Nephron progenitor cell (in vitro differentiated cells): ENCODE measurements at regions not wholly inside any gene's neighbourhood (a gene's known extent, or its start where the extent isn't known, plus 50 kb on each side); places are given as distances from the start of the nearest gene placed in this dataset.

Source experiments
- DNase-seq: peaks from one replicate; pipeline ENCODE4 v3.0.0; 2021
- H3K27ac Mint-ChIP-seq: 2 replicates; pipeline ENCODE4 v1.8.0; 2021; ENCODE audit warnings: mild to moderate bottlenecking, moderate library complexity, mixed read lengths
- H3K27me3 Mint-ChIP-seq: 2 replicates; pipeline ENCODE4 v1.8.0; 2021; ENCODE audit warnings: mild to moderate bottlenecking, low read depth, mixed read lengths; ENCODE audit not compliant: poor library complexity
- H3K36me3 Mint-ChIP-seq: 2 replicates; pipeline ENCODE4 v1.8.0; 2021; ENCODE audit warnings: low read depth, mixed read lengths
- H3K4me1 Mint-ChIP-seq: 2 replicates; pipeline ENCODE4 v1.8.0; 2021; ENCODE audit warnings: mixed read lengths
- H3K4me3 Mint-ChIP-seq: 2 replicates; pipeline ENCODE4 v1.8.0; 2021; ENCODE audit warnings: mild to moderate bottlenecking, moderate library complexity, mixed read lengths
- H3K9me3 Mint-ChIP-seq: 2 replicates; pipeline ENCODE4 v1.8.0; 2021; ENCODE audit warnings: mild to moderate bottlenecking, moderate library complexity, mixed read lengths
- TF ChIP-seq, protein P1 (sequence below): fragments of 200-600 bp; sonication (generic); IDR thresholded peaks from 2 replicates; pipeline ENCODE4 v1.5.0; 2021; ENCODE audit warnings: antibody characterized with exemption

DNA sequence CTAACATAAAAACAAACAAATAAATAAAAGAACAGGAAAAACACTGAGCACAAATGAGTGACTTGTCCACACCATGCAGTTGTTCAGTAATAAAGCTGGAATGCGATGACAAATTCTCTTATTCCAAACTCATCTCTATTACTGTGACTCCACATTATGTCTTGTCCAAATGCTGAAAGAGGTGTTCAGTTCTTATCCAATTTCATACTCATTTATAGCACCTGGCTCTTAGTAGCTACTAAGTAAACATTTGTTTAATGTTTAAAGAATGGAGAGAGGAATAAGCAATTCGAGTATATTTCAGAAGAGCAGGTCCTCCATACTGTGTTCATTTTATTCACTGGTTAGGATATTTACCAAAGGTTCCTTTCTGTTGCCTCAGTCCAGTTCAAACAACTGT is 439.0 kb upstream of the JAG1 start:
- Mint-ChIP-seq H3K4me1 (peaks cover 7% of the 10 kb centered on the region), H3K4me3 (no peak overlapping the region)

DNA sequence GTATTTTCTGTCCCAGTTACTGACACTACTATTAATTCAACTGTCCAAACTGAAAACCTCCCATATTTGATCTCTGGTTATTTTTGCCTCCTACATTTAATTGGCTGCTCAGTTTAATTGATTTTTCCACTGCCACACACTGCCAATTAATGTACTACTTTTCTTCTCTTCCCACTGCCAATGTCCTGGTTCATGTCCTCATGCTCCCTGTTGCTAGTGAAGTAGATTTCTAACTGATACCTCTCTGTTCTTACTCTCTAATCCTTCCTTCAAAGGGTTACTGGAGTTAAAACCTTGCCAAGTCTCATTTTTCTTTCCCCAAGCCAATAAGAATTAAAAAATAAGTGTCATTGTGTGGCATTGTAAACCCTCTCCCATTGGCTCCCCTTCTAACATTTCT is 440.6 kb upstream of the JAG1 start:
- H3K27me3 Mint-ChIP-seq = no peaks in the 10 kb centered on the region

More for the DNA sequence above, 439.0 kb upstream of the JAG1 start:
- Mint-ChIP-seq H3K27me3 (no peaks in the 10 kb centered on the region), H3K27ac (no peak overlapping the region), H3K36me3 (no peaks in the 10 kb centered on the region), H3K9me3 (no peaks in the 10 kb centered on the region)
- TF ChIP-seq, protein P1, sequence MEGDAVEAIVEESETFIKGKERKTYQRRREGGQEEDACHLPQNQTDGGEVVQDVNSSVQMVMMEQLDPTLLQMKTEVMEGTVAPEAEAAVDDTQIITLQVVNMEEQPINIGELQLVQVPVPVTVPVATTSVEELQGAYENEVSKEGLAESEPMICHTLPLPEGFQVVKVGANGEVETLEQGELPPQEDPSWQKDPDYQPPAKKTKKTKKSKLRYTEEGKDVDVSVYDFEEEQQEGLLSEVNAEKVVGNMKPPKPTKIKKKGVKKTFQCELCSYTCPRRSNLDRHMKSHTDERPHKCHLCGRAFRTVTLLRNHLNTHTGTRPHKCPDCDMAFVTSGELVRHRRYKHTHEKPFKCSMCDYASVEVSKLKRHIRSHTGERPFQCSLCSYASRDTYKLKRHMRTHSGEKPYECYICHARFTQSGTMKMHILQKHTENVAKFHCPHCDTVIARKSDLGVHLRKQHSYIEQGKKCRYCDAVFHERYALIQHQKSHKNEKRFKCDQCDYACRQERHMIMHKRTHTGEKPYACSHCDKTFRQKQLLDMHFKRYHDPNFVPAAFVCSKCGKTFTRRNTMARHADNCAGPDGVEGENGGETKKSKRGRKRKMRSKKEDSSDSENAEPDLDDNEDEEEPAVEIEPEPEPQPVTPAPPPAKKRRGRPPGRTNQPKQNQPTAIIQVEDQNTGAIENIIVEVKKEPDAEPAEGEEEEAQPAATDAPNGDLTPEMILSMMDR = no peak
- DNase-seq = no peak

DNA sequence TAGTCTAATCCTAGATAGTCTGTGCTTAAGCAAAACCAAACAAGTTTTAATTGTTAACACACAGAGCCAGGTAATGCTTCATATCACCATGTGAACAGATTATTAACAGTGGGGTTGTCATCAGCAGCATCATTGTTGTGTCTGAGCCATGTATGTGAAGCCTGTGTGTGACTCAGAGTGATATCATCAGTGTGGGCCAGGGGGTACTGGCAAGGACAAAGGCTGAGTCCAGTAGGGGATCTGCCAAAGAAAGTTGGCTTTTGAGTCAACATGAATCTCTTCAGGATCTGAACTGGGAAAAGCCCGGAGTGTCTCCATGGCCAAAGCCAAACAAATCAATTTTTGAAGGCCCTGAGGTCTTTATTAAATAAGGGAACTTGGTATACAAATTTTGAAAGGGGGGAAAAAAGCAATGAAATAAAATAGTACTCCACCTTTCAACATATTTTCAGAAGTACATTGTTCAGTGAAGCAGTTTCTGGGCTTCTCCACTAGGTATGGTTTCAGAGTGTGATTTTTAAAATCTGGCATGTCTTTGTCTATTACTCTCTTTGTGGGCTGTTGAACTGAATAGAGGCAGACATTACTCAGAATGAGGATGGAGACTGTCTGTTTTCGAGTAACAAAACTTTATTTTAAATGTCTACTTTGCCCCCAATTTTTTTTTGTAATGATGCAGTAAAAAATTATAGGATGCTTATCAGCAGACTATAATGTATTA is 444.2 kb upstream of the JAG1 start:
- no peaks in the 10 kb centered on the region for H3K4me1 Mint-ChIP-seq
- no peaks in the 10 kb centered on the region for H3K27me3 Mint-ChIP-seq

More for the DNA sequence above, 440.6 kb upstream of the JAG1 start:
- TF ChIP-seq, protein P1 = no peak
- Mint-ChIP-seq H3K36me3 (no peaks in the 10 kb centered on the region), H3K9me3 (no peaks in the 10 kb centered on the region), H3K27ac (no peak overlapping the region), H3K4me1 (peaks cover 7% of the 10 kb centered on the region), H3K4me3 (no peak overlapping the region)
- DNase-seq = no peak

DNA sequence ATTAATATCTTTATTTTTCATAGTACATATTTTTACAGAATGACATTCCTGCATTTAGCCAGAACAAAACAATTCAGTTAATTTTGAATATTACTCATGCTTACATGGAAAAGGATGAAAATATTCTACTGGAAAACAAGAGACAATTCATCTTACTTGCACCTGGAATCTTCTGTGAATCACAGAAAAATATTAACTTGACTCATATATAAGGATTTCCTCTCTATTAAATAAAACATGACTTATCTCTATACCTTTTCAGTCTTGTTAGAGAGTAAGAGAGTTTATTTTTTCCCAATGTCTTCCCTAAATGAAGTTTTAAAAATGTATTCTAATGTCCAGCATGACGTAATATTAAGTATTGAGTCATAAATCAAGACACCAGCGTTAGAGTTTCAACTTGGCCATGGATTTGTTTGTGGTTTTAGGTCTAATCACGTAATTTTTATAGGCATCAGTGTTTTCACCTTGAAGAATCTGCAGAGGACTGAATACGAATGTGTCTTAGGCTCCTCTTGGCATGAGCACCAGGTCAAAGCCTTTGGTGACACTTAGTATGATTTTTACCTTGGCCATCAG is 445.1 kb upstream of the JAG1 start:
- no peak for DNase-seq
- H3K4me3 Mint-ChIP-seq = no peak overlapping the region
- peaks cover 5% of the 10 kb centered on the region for H3K36me3 Mint-ChIP-seq
- no peaks in the 10 kb centered on the region for H3K27me3 Mint-ChIP-seq
- no peak overlapping the region for H3K27ac Mint-ChIP-seq
- no peaks in the 10 kb centered on the region for H3K9me3 Mint-ChIP-seq
- TF ChIP-seq, protein P1 = no peak
- H3K4me1 Mint-ChIP-seq = no peaks in the 10 kb centered on the region

More for the DNA sequence above, 444.2 kb upstream of the JAG1 start:
- Mint-ChIP-seq H3K36me3 (no peaks in the 10 kb centered on the region), H3K9me3 (no peaks in the 10 kb centered on the region), H3K27ac (no peak overlapping the region), H3K4me3 (no peak overlapping the region)
- TF ChIP-seq, protein P1 = no peak
- no peak for DNase-seq

DNA sequence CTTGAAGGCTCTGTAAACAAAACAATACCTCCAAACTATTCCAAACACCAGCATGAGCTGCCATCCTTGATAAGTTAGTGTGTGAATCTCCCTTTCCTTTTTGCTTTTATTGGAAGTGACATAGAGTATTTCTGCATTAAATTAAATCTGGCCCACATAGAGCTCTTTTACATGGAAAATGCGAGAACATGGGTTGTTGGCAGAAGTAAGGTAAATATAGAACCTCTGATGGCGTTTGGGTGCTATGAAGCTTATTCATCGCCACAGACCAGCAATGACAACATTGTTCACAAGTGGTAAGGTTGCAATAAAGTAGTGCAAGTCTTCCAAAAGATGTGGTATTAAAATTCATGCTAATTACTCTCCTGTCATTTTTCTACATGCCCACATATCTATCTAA is 445.8 kb upstream of the JAG1 start:
- DNase-seq = no peak
- peaks cover 5% of the 10 kb centered on the region for H3K36me3 Mint-ChIP-seq
- no peak overlapping the region for H3K27ac Mint-ChIP-seq
- H3K4me1 Mint-ChIP-seq = peaks cover 6% of the 10 kb centered on the region
- no peak overlapping the region for H3K4me3 Mint-ChIP-seq
- no peaks in the 10 kb centered on the region for H3K9me3 Mint-ChIP-seq
- no peaks in the 10 kb centered on the region for H3K27me3 Mint-ChIP-seq
- TF ChIP-seq, protein P1 = no peak

DNA sequence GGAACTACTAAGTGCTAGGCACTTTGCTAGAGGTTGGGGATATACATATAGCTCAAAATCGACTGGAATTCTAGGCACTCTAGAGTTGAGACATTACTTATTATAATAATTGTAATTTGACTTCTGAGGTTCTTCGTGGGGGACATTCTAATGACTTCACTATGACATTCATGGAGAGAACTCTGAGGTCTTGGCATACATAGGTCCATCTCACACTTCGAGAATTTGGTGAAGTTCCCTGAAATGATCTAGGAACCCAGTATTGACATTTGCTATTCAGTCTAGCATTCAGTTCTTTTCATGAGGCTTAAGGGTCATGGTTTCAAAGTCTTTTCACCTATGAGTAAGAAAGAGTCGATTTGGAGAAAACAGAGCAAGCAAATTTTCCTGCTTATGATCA is 446.6 kb upstream of the JAG1 start:
- DNase-seq = no peak
- Mint-ChIP-seq H3K27ac (no peak overlapping the region), H3K4me3 (no peak overlapping the region), H3K9me3 (no peaks in the 10 kb centered on the region), H3K27me3 (no peaks in the 10 kb centered on the region), H3K4me1 (peaks cover 9% of the 10 kb centered on the region), H3K36me3 (peaks cover 5% of the 10 kb centered on the region)
- TF ChIP-seq, protein P1 = no peak
